ENCODE measurements at regions not wholly inside any gene's neighbourhood (a gene's known extent, or its start where the extent isn't known, plus 50 kb on each side); places are given as distances from the start of the nearest gene placed in this dataset.
"Not testable (repeated sequence)": the region's sequence is repeated elsewhere in the genome, so short reads cannot be mapped to it uniquely, and the experiment has no call there.

- DNase-seq, result no peak
These were observed 81.1 kb downstream of the CD200R1L start for GRCh38 chr3:112765531-112765930.

GRCh38 chr3:112763258-112763657, 83.4 kb downstream of the CD200R1L start:
- no peak for DNase-seq

- peak in 1 of 2 donors; percentile 75 for DNase-seq
These were observed 85.5 kb downstream of the CD200R1L start for GRCh38 chr3:112761062-112761638.

GRCh38 chr3:112759681-112760080, 87.0 kb downstream of the CD200R1L start:
- DNase-seq, result no peak

GRCh38 chr3:112759210-112759609, 87.5 kb downstream of the CD200R1L start:
- no peak for DNase-seq

GRCh38 chr3:112757197-112757596, 89.5 kb downstream of the CD200R1L start:
- DNase-seq, result no peak

GRCh38 chr3:112755845-112756613, 90.6 kb downstream of the CD200R1L start:
- DNase-seq, result peak; percentile 81 to 92

- not testable (repeated sequence) for DNase-seq
These were observed 91.6 kb downstream of the CD200R1L start for GRCh38 chr3:112755046-112755445.

- no peak for DNase-seq
These were observed 94.8 kb downstream of the CD200R1L start for GRCh38 chr3:112751564-112752512.

GRCh38 chr3:112751061-112751460, 95.6 kb downstream of the CD200R1L start:
- peak; percentile 64 to 81 for DNase-seq

GRCh38 chr3:112747624-112748023, 99.0 kb downstream of the CD200R1L start:
- no peak for DNase-seq

GRCh38 chr3:112746675-112747280, 99.9 kb downstream of the CD200R1L start:
- no peak for DNase-seq

GRCh38 chr3:112745567-112746248, 101.0 kb downstream of the CD200R1L start:
- DNase-seq, result no peak

GRCh38 chr3:112744825-112745566, 101.7 kb downstream of the CD200R1L start:
- DNase-seq, result no peak

- no peak for DNase-seq
These were observed 102.6 kb downstream of the CD200R1L start for GRCh38 chr3:112744106-112744505.

- DNase-seq, result no peak
These were observed 102.0 kb upstream of the CCDC80 start for GRCh38 chr3:112742934-112743333.

GRCh38 chr3:112741983-112742382, 101.0 kb upstream of the CCDC80 start:
- no peak for DNase-seq

GRCh38 chr3:112740835-112741234, 99.9 kb upstream of the CCDC80 start:
- DNase-seq, result peak; percentile 35 to 36

GRCh38 chr3:112739252-112739965, 98.5 kb upstream of the CCDC80 start:
- DNase-seq, result no peak

- DNase-seq, result peak in 1 of 2 donors; percentile 36
These were observed 97.4 kb upstream of the CCDC80 start for GRCh38 chr3:112738366-112738765.
